GM12892 (cell line): ENCODE measurements at regions not wholly inside any gene's neighbourhood (a gene's known extent, or its start where the extent isn't known, plus 50 kb on each side); places are given as distances from the start of the nearest gene placed in this dataset.

ENCODE experiments used
- POLR2A ChIP-seq: IDR thresholded peaks from 2 replicates; pipeline ENCODE4 v1.6.1; 2011; ENCODE audit warnings: low read depth, low read length, control low read depth
- POLR2AphosphoS5 ChIP-seq: IDR thresholded peaks from 2 replicates; pipeline ENCODE4 v1.6.1; 2011; ENCODE audit warnings: low read depth, low read length, control low read depth

GRCh38 chr6:71599359-71599758 lies 287.0 kb upstream of the RIMS1 start:
- TF ChIP-seq POLR2A (no peak), POLR2AphosphoS5 (no peak)
